ENCODE measurements at regions not wholly inside any gene's neighbourhood (a gene's known extent, or its start where the extent isn't known, plus 50 kb on each side); places are given as distances from the start of the nearest gene placed in this dataset.
"Not testable (repeated sequence)": the region's sequence is repeated elsewhere in the genome, so short reads cannot be mapped to it uniquely, and the experiment has no call there.

- DNase-seq (ENCODE audit: low spot score) (no peak), ATAC-seq (ENCODE audit: insufficient number of reproducible peaks, low FRiP score, low read depth) (no peak)
- Histone ChIP-seq H3K4me1 (ENCODE audit: control insufficient read depth in 1 of 2, low read depth in 2 of 2) (no peaks in the 10 kb centered on the region), H3K4me3 (no peak overlapping the region), H3K9me3 (no peaks in the 10 kb centered on the region), H3K27ac (no peak overlapping the region), H3K27me3 (replicated peaks; ENCODE audit: insufficient read depth) (no peaks in the 10 kb centered on the region), H3K36me3 (no peaks in the 10 kb centered on the region)
- TF ChIP-seq CTCF (IDR thresholded peaks at IDR 0.05) = no peak
Measured at GRCh38 chr7:121618182-121618581, 222.1 kb upstream of the FAM3C start.

- TF ChIP-seq CTCF (IDR thresholded peaks at IDR 0.05) = no peak
- ATAC-seq (ENCODE audit: insufficient number of reproducible peaks, low FRiP score, low read depth) (no peak), DNase-seq (ENCODE audit: low spot score) (no peak)
- H3K27ac ChIP-seq = no peak overlapping the region
- no peaks in the 10 kb centered on the region for H3K36me3 ChIP-seq
- H3K9me3 ChIP-seq = no peaks in the 10 kb centered on the region
- no peaks in the 10 kb centered on the region for H3K27me3 ChIP-seq (replicated peaks; ENCODE audit: insufficient read depth)
- H3K4me1 ChIP-seq (ENCODE audit: control insufficient read depth in 1 of 2, low read depth in 2 of 2) = no peaks in the 10 kb centered on the region
- no peak overlapping the region for H3K4me3 ChIP-seq
Measured at GRCh38 chr7:121610243-121610642, 214.1 kb upstream of the FAM3C start.

- Histone ChIP-seq H3K36me3 (no peaks in the 10 kb centered on the region), H3K4me3 (no peak overlapping the region), H3K4me1 (ENCODE audit: control insufficient read depth in 1 of 2, low read depth in 2 of 2) (no peaks in the 10 kb centered on the region), H3K27ac (no peak overlapping the region), H3K27me3 (replicated peaks; ENCODE audit: insufficient read depth) (no peaks in the 10 kb centered on the region), H3K9me3 (no peaks in the 10 kb centered on the region)
- TF ChIP-seq CTCF (IDR thresholded peaks at IDR 0.05) = no peak
- DNase-seq (ENCODE audit: low spot score) (no peak), ATAC-seq (ENCODE audit: insufficient number of reproducible peaks, low FRiP score, low read depth) (no peak)
Measured at GRCh38 chr7:121609208-121609607, 213.1 kb upstream of the FAM3C start.

GRCh38 chr7:121608785-121609184 is 212.7 kb upstream of the FAM3C start:
- no peaks in the 10 kb centered on the region for H3K27me3 ChIP-seq (replicated peaks; ENCODE audit: insufficient read depth)
- no peak overlapping the region for H3K4me3 ChIP-seq
- no peaks in the 10 kb centered on the region for H3K4me1 ChIP-seq (ENCODE audit: control insufficient read depth in 1 of 2, low read depth in 2 of 2)
- H3K36me3 ChIP-seq = no peaks in the 10 kb centered on the region
- TF ChIP-seq CTCF (IDR thresholded peaks at IDR 0.05) = no peak
- no peaks in the 10 kb centered on the region for H3K9me3 ChIP-seq
- no peak for ATAC-seq (ENCODE audit: insufficient number of reproducible peaks, low FRiP score, low read depth)
- no peak for DNase-seq (ENCODE audit: low spot score)
- H3K27ac ChIP-seq = no peak overlapping the region

- H3K27ac ChIP-seq; H3K4me1 ChIP-seq (ENCODE audit: control insufficient read depth in 1 of 2, low read depth in 2 of 2); ATAC-seq (ENCODE audit: insufficient number of reproducible peaks, low FRiP score, low read depth); H3K4me3 ChIP-seq; DNase-seq (ENCODE audit: low spot score); H3K36me3 ChIP-seq; H3K9me3 ChIP-seq; H3K27me3 ChIP-seq (replicated peaks; ENCODE audit: insufficient read depth): not testable (repeated sequence)
Measured at GRCh38 chr7:121608183-121608582, 212.1 kb upstream of the FAM3C start.

GRCh38 chr7:121605317-121605680 is 209.2 kb upstream of the FAM3C start:
- no peak for ATAC-seq (ENCODE audit: insufficient number of reproducible peaks, low FRiP score, low read depth)
- H3K4me1 ChIP-seq (ENCODE audit: control insufficient read depth in 1 of 2, low read depth in 2 of 2) = no peaks in the 10 kb centered on the region
- no peaks in the 10 kb centered on the region for H3K27me3 ChIP-seq (replicated peaks; ENCODE audit: insufficient read depth)
- TF ChIP-seq CTCF (IDR thresholded peaks at IDR 0.05) = no peak
- no peak for DNase-seq (ENCODE audit: low spot score)
- no peak overlapping the region for H3K4me3 ChIP-seq
- no peaks in the 10 kb centered on the region for H3K9me3 ChIP-seq
- H3K36me3 ChIP-seq = no peaks in the 10 kb centered on the region
- no peak overlapping the region for H3K27ac ChIP-seq
